ENCODE measurements at regions not wholly inside any gene's neighbourhood (a gene's known extent, or its start where the extent isn't known, plus 50 kb on each side); places are given as distances from the start of the nearest gene placed in this dataset.

GRCh38 chr17:33473061-33473460, 180.0 kb upstream of the ASIC2 start:
- no peak for DNase-seq (ENCODE audit: low read depth in 3 of 3, low spot score in 2 of 3)

GRCh38 chr17:33474789-33475188, 181.7 kb upstream of the ASIC2 start:
- DNase-seq (ENCODE audit: low read depth in 3 of 3, low spot score in 2 of 3), result no peak

- DNase-seq (ENCODE audit: low read depth in 3 of 3, low spot score in 2 of 3), result no peak
These were observed 182.5 kb upstream of the ASIC2 start for GRCh38 chr17:33475594-33475993.

GRCh38 chr17:33481652-33482051, 188.6 kb upstream of the ASIC2 start:
- DNase-seq (ENCODE audit: low read depth in 3 of 3, low spot score in 2 of 3), result no peak

GRCh38 chr17:33482636-33483035, 189.5 kb upstream of the ASIC2 start:
- DNase-seq (ENCODE audit: low read depth in 3 of 3, low spot score in 2 of 3), result no peak

- no peak for DNase-seq (ENCODE audit: low read depth in 3 of 3, low spot score in 2 of 3)
These were observed 191.5 kb upstream of the ASIC2 start for GRCh38 chr17:33484559-33484958.

- no peak for DNase-seq (ENCODE audit: low read depth in 3 of 3, low spot score in 2 of 3)
These were observed 193.2 kb upstream of the ASIC2 start for GRCh38 chr17:33486135-33486885.

GRCh38 chr17:33487187-33487879, 194.2 kb upstream of the ASIC2 start:
- no peak for DNase-seq (ENCODE audit: low read depth in 3 of 3, low spot score in 2 of 3)

GRCh38 chr17:33491871-33492481, 198.9 kb upstream of the ASIC2 start:
- no peak for DNase-seq (ENCODE audit: low read depth in 3 of 3, low spot score in 2 of 3)

GRCh38 chr17:33492731-33493265, 199.7 kb upstream of the ASIC2 start:
- DNase-seq (ENCODE audit: low read depth in 3 of 3, low spot score in 2 of 3), result no peak

- DNase-seq (ENCODE audit: low read depth in 3 of 3, low spot score in 2 of 3), result no peak
These were observed 200.5 kb upstream of the ASIC2 start for GRCh38 chr17:33493566-33493965.

- no peak for DNase-seq (ENCODE audit: low read depth in 3 of 3, low spot score in 2 of 3)
These were observed 201.1 kb upstream of the ASIC2 start for GRCh38 chr17:33494151-33494550.

- DNase-seq (ENCODE audit: low read depth in 3 of 3, low spot score in 2 of 3), result no peak
These were observed 204.5 kb upstream of the ASIC2 start for GRCh38 chr17:33497623-33498022.

- DNase-seq (ENCODE audit: low read depth in 3 of 3, low spot score in 2 of 3), result no peak
These were observed 205.0 kb upstream of the ASIC2 start for GRCh38 chr17:33498069-33498468.

GRCh38 chr17:33499040-33499439, 205.9 kb upstream of the ASIC2 start:
- DNase-seq (ENCODE audit: low read depth in 3 of 3, low spot score in 2 of 3), result no peak

GRCh38 chr17:33500151-33500550, 207.1 kb upstream of the ASIC2 start:
- DNase-seq (ENCODE audit: low read depth in 3 of 3, low spot score in 2 of 3), result no peak

- DNase-seq (ENCODE audit: low read depth in 3 of 3, low spot score in 2 of 3), result no peak
These were observed 208.1 kb upstream of the ASIC2 start for GRCh38 chr17:33501185-33501584.

GRCh38 chr17:33504571-33504970, 211.5 kb upstream of the ASIC2 start:
- DNase-seq (ENCODE audit: low read depth in 3 of 3, low spot score in 2 of 3), result no peak

- DNase-seq (ENCODE audit: low read depth in 3 of 3, low spot score in 2 of 3), result peak in 2 of 3 donors; percentile 29 to 45
These were observed 214.0 kb upstream of the ASIC2 start for GRCh38 chr17:33506889-33507650.

GRCh38 chr17:33508215-33508614, 215.1 kb upstream of the ASIC2 start:
- no peak for DNase-seq (ENCODE audit: low read depth in 3 of 3, low spot score in 2 of 3)

- DNase-seq (ENCODE audit: low read depth in 3 of 3, low spot score in 2 of 3), result no peak
These were observed 216.2 kb upstream of the ASIC2 start for GRCh38 chr17:33509331-33509730.

Data from right renal cortex interstitium (tissue), 3 donors.